SK-N-SH treated with all-trans-retinoic acid at 6 μM for 48 hours (cell line): ENCODE measurements at regions not wholly inside any gene's neighbourhood (a gene's known extent, or its start where the extent isn't known, plus 50 kb on each side); places are given as distances from the start of the nearest gene placed in this dataset.

Source experiments
- ATAC-seq: fragments of 200-7000 bp; cut with Tn5 transposase; 3 replicates; pipeline ENCODE4 v1.9.1; 2020; ENCODE audit warnings: mild to moderate bottlenecking, moderate library complexity
- CREB5 ChIP-seq: fragments of 250-450 bp; sonication (Bioruptor Pico); IDR thresholded peaks from 2 replicates; pipeline ENCODE4 v1.5.1; 2020; ENCODE audit warnings: low read depth, mild to moderate bottlenecking, moderate library complexity
- CSDC2 ChIP-seq: fragments of 250-450 bp; sonication (Bioruptor Pico); IDR thresholded peaks from 2 replicates; pipeline ENCODE4 v1.5.0; 2020; ENCODE audit warnings: mild to moderate bottlenecking, moderate library complexity
- CSRNP3 ChIP-seq: fragments of 250-450 bp; sonication (Bioruptor Pico); IDR thresholded peaks from 2 replicates; pipeline ENCODE4 v1.5.1; 2021; ENCODE audit warnings: mild to moderate bottlenecking, moderate library complexity
- ESRRG ChIP-seq: fragments of 250-450 bp; sonication (Bioruptor Pico); IDR thresholded peaks from 2 replicates; pipeline ENCODE4 v1.6.1; 2021; ENCODE audit warnings: mild to moderate bottlenecking
- GLIS3 ChIP-seq: fragments of 250-450 bp; sonication (Bioruptor Pico); IDR thresholded peaks from 2 replicates; pipeline ENCODE4 v1.5.0; 2020; ENCODE audit warnings: mild to moderate bottlenecking, moderate library complexity
- OSR1 ChIP-seq: fragments of 250-450 bp; sonication (Bioruptor Pico); IDR thresholded peaks from 2 replicates; pipeline ENCODE4 v1.8.0; 2022; ENCODE audit warnings: moderate library complexity, mild to moderate bottlenecking, inconsistent platforms
- POU6F1 ChIP-seq: fragments of 250-450 bp; sonication (Bioruptor Pico); IDR thresholded peaks from 2 replicates; pipeline ENCODE4 v1.8.0; 2021; ENCODE audit warnings: low read depth, mild to moderate bottlenecking, moderate library complexity, borderline replicate concordance
- PPARA ChIP-seq: fragments of 250-450 bp; sonication (Bioruptor Pico); IDR thresholded peaks from 2 replicates; pipeline ENCODE4 v1.5.0; 2020; ENCODE audit warnings: mild to moderate bottlenecking, borderline replicate concordance
- TCF4 ChIP-seq: fragments of 250-450 bp; sonication (Bioruptor Pico); IDR thresholded peaks from 2 replicates; pipeline ENCODE4 v1.8.0; 2021; ENCODE audit warnings: mild to moderate bottlenecking, moderate library complexity, borderline replicate concordance
- TOX ChIP-seq: fragments of 250-450 bp; sonication (Bioruptor Pico); IDR thresholded peaks from 2 replicates; pipeline ENCODE4 v1.8.0; 2021; ENCODE audit warnings: mild to moderate bottlenecking, moderate library complexity, borderline replicate concordance
- ZC3H10 ChIP-seq: fragments of 250-450 bp; sonication (Bioruptor Pico); IDR thresholded peaks from 2 replicates; pipeline ENCODE4 v1.5.1; 2021; ENCODE audit warnings: mild to moderate bottlenecking, moderate library complexity
- ZFP3 ChIP-seq: fragments of 250-450 bp; sonication (Bioruptor Pico); IDR thresholded peaks from 2 replicates; pipeline ENCODE4 v1.5.0; 2020; ENCODE audit warnings: mild to moderate bottlenecking, moderate library complexity
- ZFP30 ChIP-seq: fragments of 450-650 bp; formaldehyde crosslinking; IDR thresholded peaks from 2 replicates; pipeline ENCODE4 v1.5.0; 2022; ENCODE audit warnings: mild to moderate bottlenecking, moderate library complexity
- ZNF565 ChIP-seq: fragments of 450-650 bp; formaldehyde crosslinking; conservative IDR thresholded peaks from 2 replicates; pipeline ENCODE4 v1.5.0; 2020; ENCODE audit warnings: low read depth, mild to moderate bottlenecking, moderate library complexity
- ZNF70 ChIP-seq: fragments of 450-650 bp; formaldehyde crosslinking; IDR thresholded peaks from 2 replicates; pipeline ENCODE4 v1.5.0; 2020; ENCODE audit warnings: mild to moderate bottlenecking, moderate library complexity
- ZNF8 ChIP-seq: fragments of 450-650 bp; formaldehyde crosslinking; IDR thresholded peaks from 2 replicates; pipeline ENCODE4 v1.5.0; 2020; ENCODE audit warnings: mild to moderate bottlenecking, moderate library complexity
- TF ChIP-seq, protein P1 (sequence below): fragments of 250-450 bp; sonication (Bioruptor Pico); IDR thresholded peaks from 2 replicates; pipeline ENCODE4 v1.5.0; 2020; ENCODE audit warnings: mild to moderate bottlenecking, moderate library complexity

DNA sequence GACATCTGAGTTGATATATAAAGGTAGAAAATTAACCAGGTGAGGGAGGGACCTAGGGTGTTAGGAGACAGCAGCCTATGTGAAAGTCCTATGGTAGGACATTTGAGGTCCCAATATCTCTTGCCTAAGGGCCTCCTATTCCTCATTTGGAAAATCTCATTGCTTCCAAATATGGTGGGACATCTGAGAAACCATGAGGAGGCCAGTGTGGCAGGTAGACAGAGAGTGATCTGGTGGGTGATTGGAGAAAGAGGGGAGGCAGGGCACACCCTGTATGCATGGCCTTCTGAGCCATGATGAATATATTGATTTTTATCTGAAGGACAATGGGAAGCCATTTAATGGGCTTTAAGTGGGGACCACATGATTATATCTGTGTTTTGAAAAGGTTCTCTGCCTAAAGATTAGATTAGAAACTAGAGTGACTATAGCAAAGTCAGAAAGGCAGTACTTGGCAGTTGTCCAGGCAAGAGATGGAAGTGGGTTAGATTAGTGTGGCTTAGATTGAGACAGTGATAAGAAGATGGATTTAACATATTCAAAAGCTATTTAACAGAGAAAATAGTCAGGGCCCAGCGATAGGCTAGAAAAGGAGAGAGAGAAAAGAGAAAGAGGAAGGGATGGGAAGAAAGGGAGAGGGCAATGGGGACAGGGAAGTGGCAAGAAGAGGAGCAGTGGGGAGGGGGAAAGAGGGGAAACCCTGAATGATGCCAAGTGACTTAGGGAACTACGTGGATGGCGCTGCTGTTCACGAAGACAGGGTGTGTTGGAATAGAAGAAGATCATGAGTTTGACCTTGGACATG is 237.2 kb upstream of the SRRM4 start:
- ATAC-seq, result no peak
- TF ChIP-seq ZFP30 (CRISPR knock-in tag) (no peak), CSRNP3 (CRISPR knock-in tag) (0 out of 2 replicates have a peak, but pooled peaks have one; percentile 67), TCF4 (CRISPR knock-in tag) (peak; percentile 57; the same call in 1 of the 2 replicates), ZNF8 (peak; percentile 18; the same call in 1 of the 2 replicates), ZC3H10 (CRISPR knock-in tag) (no peak)
- TF ChIP-seq, protein P1, sequence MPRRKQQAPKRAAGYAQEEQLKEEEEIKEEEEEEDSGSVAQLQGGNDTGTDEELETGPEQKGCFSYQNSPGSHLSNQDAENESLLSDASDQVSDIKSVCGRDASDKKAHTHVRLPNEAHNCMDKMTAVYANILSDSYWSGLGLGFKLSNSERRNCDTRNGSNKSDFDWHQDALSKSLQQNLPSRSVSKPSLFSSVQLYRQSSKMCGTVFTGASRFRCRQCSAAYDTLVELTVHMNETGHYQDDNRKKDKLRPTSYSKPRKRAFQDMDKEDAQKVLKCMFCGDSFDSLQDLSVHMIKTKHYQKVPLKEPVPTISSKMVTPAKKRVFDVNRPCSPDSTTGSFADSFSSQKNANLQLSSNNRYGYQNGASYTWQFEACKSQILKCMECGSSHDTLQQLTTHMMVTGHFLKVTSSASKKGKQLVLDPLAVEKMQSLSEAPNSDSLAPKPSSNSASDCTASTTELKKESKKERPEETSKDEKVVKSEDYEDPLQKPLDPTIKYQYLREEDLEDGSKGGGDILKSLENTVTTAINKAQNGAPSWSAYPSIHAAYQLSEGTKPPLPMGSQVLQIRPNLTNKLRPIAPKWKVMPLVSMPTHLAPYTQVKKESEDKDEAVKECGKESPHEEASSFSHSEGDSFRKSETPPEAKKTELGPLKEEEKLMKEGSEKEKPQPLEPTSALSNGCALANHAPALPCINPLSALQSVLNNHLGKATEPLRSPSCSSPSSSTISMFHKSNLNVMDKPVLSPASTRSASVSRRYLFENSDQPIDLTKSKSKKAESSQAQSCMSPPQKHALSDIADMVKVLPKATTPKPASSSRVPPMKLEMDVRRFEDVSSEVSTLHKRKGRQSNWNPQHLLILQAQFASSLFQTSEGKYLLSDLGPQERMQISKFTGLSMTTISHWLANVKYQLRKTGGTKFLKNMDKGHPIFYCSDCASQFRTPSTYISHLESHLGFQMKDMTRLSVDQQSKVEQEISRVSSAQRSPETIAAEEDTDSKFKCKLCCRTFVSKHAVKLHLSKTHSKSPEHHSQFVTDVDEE (CRISPR knock-in tag), result peak; percentile 14; the same call in 1 of the 2 replicates

DNA sequence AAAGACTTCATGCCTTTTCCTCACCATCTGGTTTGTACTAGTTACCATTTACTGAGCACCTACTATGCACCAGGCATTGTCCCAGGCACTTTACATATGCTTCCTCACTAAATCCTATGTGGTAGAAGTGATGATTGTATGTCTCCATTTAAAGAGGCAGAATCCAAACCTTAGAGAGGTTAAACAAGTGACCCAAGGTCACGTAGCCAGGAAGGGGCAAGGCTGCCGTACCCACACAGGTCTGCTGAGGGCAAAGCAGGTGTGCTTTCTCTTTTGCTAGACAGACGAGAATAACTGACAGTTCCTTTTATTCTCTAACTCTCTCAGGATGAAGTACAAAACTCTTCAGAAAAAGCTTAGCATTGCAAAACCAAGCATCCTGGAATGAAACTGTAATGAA is 235.2 kb upstream of the SRRM4 start:
- no peak for ATAC-seq
- TF ChIP-seq ESRRG (CRISPR knock-in tag), result no peak
- no peak for TF ChIP-seq ZFP30 (CRISPR knock-in tag)
- TF ChIP-seq ZFP3 (CRISPR knock-in tag), result no peak
- no peak for TF ChIP-seq ZNF565
- no peak for TF ChIP-seq PPARA (CRISPR knock-in tag)
- no peak for TF ChIP-seq TCF4 (CRISPR knock-in tag)
- no peak for TF ChIP-seq ZC3H10 (CRISPR knock-in tag)
- no peak for TF ChIP-seq POU6F1 (CRISPR knock-in tag)

GRCh38 chr12:118746960-118747359 is 234.4 kb upstream of the SRRM4 start:
- no peak for ATAC-seq
- no peak for TF ChIP-seq ZNF8

GRCh38 chr12:118747771-118748170 is 233.6 kb upstream of the SRRM4 start:
- no peak for TF ChIP-seq ZFP3 (CRISPR knock-in tag)
- no peak for ATAC-seq

- no peak for ATAC-seq
- TF ChIP-seq ZNF70 (CRISPR knock-in tag) (no peak), OSR1 (CRISPR knock-in tag) (no peak), ZNF565 (no peak), TOX (CRISPR knock-in tag) (no peak), PPARA (CRISPR knock-in tag) (no peak), CREB5 (CRISPR knock-in tag) (no peak), POU6F1 (CRISPR knock-in tag) (no peak), TCF4 (CRISPR knock-in tag) (no peak), ZC3H10 (CRISPR knock-in tag) (no peak), CSDC2 (CRISPR knock-in tag) (no peak), ZFP3 (CRISPR knock-in tag) (no peak), ZNF8 (no peak), GLIS3 (CRISPR knock-in tag) (no peak)
- TF ChIP-seq, protein P1 (CRISPR knock-in tag), result no peak
Observed at GRCh38 chr12:118748478-118749380, 232.6 kb upstream of the SRRM4 start.
